ENCODE measurements at regions not wholly inside any gene's neighbourhood (a gene's known extent, or its start where the extent isn't known, plus 50 kb on each side); places are given as distances from the start of the nearest gene placed in this dataset.

- TF ChIP-seq POLR2A (IDR thresholded peaks at IDR 0.05), result no peak
- no peak for TF ChIP-seq CTCF (IDR thresholded peaks at IDR 0.05)
- no peak for TF ChIP-seq EP300 (IDR thresholded peaks at IDR 0.05)
Measured at GRCh38 chr18:46321955-46322354, 217.8 kb downstream of the HAUS1 start.

Data from tibial nerve (tissue), 4 donors.